HG03432 (cell line): ENCODE measurements at regions not wholly inside any gene's neighbourhood (a gene's known extent, or its start where the extent isn't known, plus 50 kb on each side); places are given as distances from the start of the nearest gene placed in this dataset.
A peak's percentile ranks its signal among the peaks of the same experiment; 100 is the strongest.
"Not testable (repeated sequence)": the region's sequence is repeated elsewhere in the genome, so short reads cannot be mapped to it uniquely, and the experiment has no call there.

Experiments used
- ATAC-seq: cut with Tn5 transposase; IDR thresholded peaks from one replicate; pipeline ENCODE4 v1.9.1; 2021; ENCODE audit warnings: mild to moderate bottlenecking, moderate library complexity; ENCODE audit not compliant: unreplicated experiment

- peak; percentile 23 for ATAC-seq
Observed at GRCh38 chr1:161454865-161455707, 50.2 kb upstream of the FCGR2A start.

- ATAC-seq = peak; percentile 75
Observed at GRCh38 chr1:161453950-161454864, 51.0 kb upstream of the FCGR2A start.

GRCh38 chr1:161451698-161452348 is 53.4 kb upstream of the FCGR2A start:
- not testable (repeated sequence) for ATAC-seq

GRCh38 chr1:161447760-161448332 is 57.4 kb upstream of the FCGR2A start:
- peak; percentile 34 for ATAC-seq

GRCh38 chr1:161447040-161447759 is 58.1 kb upstream of the FCGR2A start:
- ATAC-seq = peak; percentile 50

- not testable (repeated sequence) for ATAC-seq
Observed at GRCh38 chr1:161444725-161445124, 60.5 kb upstream of the FCGR2A start.

- ATAC-seq = not testable (repeated sequence)
Observed at GRCh38 chr1:161444255-161444654, 61.0 kb upstream of the FCGR2A start.

- ATAC-seq = no peak
Observed at GRCh38 chr1:161440312-161440894, 64.9 kb upstream of the FCGR2A start.

GRCh38 chr1:161439280-161440232 is 65.7 kb upstream of the FCGR2A start:
- no peak for ATAC-seq

- not testable (repeated sequence) for ATAC-seq
Observed at GRCh38 chr1:161433191-161433590, 65.5 kb upstream of the CFAP126 start.

- ATAC-seq = no peak
Observed at GRCh38 chr1:161432091-161432490, 64.4 kb upstream of the CFAP126 start.

- peak; percentile 72 for ATAC-seq
Observed at GRCh38 chr1:161427733-161428516, 60.2 kb upstream of the CFAP126 start.

GRCh38 chr1:161422914-161423313 is 55.2 kb upstream of the CFAP126 start:
- ATAC-seq = not testable (repeated sequence)

GRCh38 chr1:161421456-161421855 is 53.8 kb upstream of the CFAP126 start:
- no peak for ATAC-seq

GRCh38 chr1:161420763-161421455 is 53.2 kb upstream of the CFAP126 start:
- no peak for ATAC-seq

- ATAC-seq = not testable (repeated sequence)
Observed at GRCh38 chr1:161417536-161417935, 49.9 kb upstream of the CFAP126 start.
